ENCODE measurements at regions not wholly inside any gene's neighbourhood (a gene's known extent, or its start where the extent isn't known, plus 50 kb on each side); places are given as distances from the start of the nearest gene placed in this dataset.
"Not testable (repeated sequence)": the region's sequence is repeated elsewhere in the genome, so short reads cannot be mapped to it uniquely, and the experiment has no call there.

DNA sequence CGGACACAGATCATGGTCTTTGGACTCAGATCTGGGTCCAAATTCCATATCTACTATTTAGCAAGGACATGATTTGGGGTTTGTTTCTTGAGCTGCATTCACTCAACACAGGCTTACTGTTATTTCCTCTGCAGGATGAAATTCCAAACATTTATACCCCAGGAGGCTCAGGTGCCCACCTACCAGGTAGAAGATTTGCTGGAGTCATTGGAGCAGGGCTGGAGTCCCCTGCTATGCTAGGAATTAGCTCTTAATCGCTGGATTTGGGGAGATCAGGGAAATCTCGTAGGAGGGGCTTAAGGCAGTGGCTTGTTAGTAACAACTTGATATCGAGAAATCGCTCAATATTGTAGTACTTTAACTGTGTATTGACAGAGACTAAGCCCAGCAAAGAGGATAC is 193.0 kb downstream of the IL20RB start:
- H3K36me3 ChIP-seq (ENCODE audit: control insufficient read depth in 1 of 2, insufficient read depth in 2 of 2, low read depth in 1 of 2, low read length in 2 of 2), result no peaks in the 10 kb centered on the region
- no peak overlapping the region for H3K23ac ChIP-seq (ENCODE audit: low read length in 2 of 2)
- no peak overlapping the region for H4K91ac ChIP-seq (ENCODE audit: low read length)
- H2BK120ac ChIP-seq (ENCODE audit: low read depth, low read length), result no peak overlapping the region
- H2AFZ ChIP-seq (ENCODE audit: low read depth, low read length), result no peak overlapping the region
- no peak overlapping the region for H3K27ac ChIP-seq (ENCODE audit: low read length, poor library complexity, severe bottlenecking)
- no peak overlapping the region for H3K4ac ChIP-seq (ENCODE audit: low read depth in 1 of 2, low read length in 2 of 2)
- H3K18ac ChIP-seq (ENCODE audit: low read depth in 1 of 2, low read length in 2 of 2), result no peak overlapping the region
- no peak overlapping the region for H3K14ac ChIP-seq (ENCODE audit: low read length in 2 of 2)
- H2BK12ac ChIP-seq (ENCODE audit: low read length in 2 of 2), result no peak overlapping the region
- no peak overlapping the region for H3K9ac ChIP-seq (ENCODE audit: low read length)
- no peak overlapping the region for H2BK5ac ChIP-seq (ENCODE audit: low read depth, low read length, poor library complexity, severe bottlenecking)
- H3K4me3 ChIP-seq (ENCODE audit: insufficient read depth in 1 of 2, low read depth in 1 of 2, low read length in 2 of 2), result no peak overlapping the region
- no peak overlapping the region for H3K4me2 ChIP-seq (ENCODE audit: low read length, poor library complexity, severe bottlenecking)
- H3K9me3 ChIP-seq (ENCODE audit: control insufficient read depth, low read length), result no peaks in the 10 kb centered on the region
- no peaks in the 10 kb centered on the region for H3K4me1 ChIP-seq (ENCODE audit: control insufficient read depth, insufficient read depth, low read depth, low read length)
- no peak overlapping the region for H4K8ac ChIP-seq (ENCODE audit: low read length)
- H3K79me1 ChIP-seq (replicated peaks; ENCODE audit: low read length, poor library complexity, severe bottlenecking), result no peaks in the 10 kb centered on the region
- peaks cover 0 to 3% of the 10 kb centered on the region in 2 experiments for H3K27me3 ChIP-seq (ENCODE audit: control insufficient read depth in 1 of 2, insufficient read depth in 1 of 2, low read length in 2 of 2)
- no peak overlapping the region for H2AK5ac ChIP-seq (ENCODE audit: low read length, severe bottlenecking)
- no peak overlapping the region for H2BK15ac ChIP-seq (ENCODE audit: low read depth, poor library complexity, severe bottlenecking)
- 89% methylated on average over 5 of the region's 5 CpGs for WGBS
- no peak for DNase-seq

DNA sequence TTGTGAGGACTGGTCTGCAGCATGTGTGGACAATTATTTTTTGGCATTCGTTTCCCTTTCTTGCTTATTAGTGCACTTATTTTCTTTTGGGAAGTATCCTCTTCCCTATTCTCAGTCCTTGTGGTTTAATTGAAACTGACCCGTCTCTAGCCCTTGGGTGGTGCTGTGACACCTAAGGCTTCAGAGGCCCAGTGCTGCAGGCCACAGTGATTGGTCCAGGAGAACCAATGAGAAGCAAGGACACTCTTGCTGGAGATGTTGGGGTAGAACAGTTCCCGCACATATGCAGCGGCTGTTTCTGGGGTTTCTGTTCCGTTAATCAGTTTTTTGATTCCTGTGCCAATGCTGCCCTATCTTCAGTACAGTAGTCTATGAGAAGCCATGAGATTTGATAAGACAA is 195.3 kb downstream of the IL20RB start:
- not testable (repeated sequence) for H3K4me2 ChIP-seq (ENCODE audit: low read length, poor library complexity, severe bottlenecking); H4K8ac ChIP-seq (ENCODE audit: low read length); H3K14ac ChIP-seq (ENCODE audit: low read length in 2 of 2); H3K36me3 ChIP-seq (ENCODE audit: control insufficient read depth in 1 of 2, insufficient read depth in 2 of 2, low read depth in 1 of 2, low read length in 2 of 2); H2BK12ac ChIP-seq (ENCODE audit: low read length in 2 of 2); H2AFZ ChIP-seq (ENCODE audit: low read depth, low read length); H2AK5ac ChIP-seq (ENCODE audit: low read length, severe bottlenecking); H3K23ac ChIP-seq (ENCODE audit: low read length in 2 of 2); DNase-seq; H4K91ac ChIP-seq (ENCODE audit: low read length); H3K4me3 ChIP-seq (ENCODE audit: insufficient read depth in 1 of 2, low read depth in 1 of 2, low read length in 2 of 2); H2BK120ac ChIP-seq (ENCODE audit: low read depth, low read length); H3K9ac ChIP-seq (ENCODE audit: low read length); H2BK15ac ChIP-seq (ENCODE audit: low read depth, poor library complexity, severe bottlenecking); H3K79me1 ChIP-seq (replicated peaks; ENCODE audit: low read length, poor library complexity, severe bottlenecking); H2BK5ac ChIP-seq (ENCODE audit: low read depth, low read length, poor library complexity, severe bottlenecking); H3K27me3 ChIP-seq (ENCODE audit: control insufficient read depth in 1 of 2, insufficient read depth in 1 of 2, low read length in 2 of 2); H3K9me3 ChIP-seq (ENCODE audit: control insufficient read depth, low read length); H3K4me1 ChIP-seq (ENCODE audit: control insufficient read depth, insufficient read depth, low read depth, low read length); H3K4ac ChIP-seq (ENCODE audit: low read depth in 1 of 2, low read length in 2 of 2); H3K18ac ChIP-seq (ENCODE audit: low read depth in 1 of 2, low read length in 2 of 2); H3K27ac ChIP-seq (ENCODE audit: low read length, poor library complexity, severe bottlenecking)
- WGBS, result 86% methylated on average over 2 of the region's 5 CpGs

DNA sequence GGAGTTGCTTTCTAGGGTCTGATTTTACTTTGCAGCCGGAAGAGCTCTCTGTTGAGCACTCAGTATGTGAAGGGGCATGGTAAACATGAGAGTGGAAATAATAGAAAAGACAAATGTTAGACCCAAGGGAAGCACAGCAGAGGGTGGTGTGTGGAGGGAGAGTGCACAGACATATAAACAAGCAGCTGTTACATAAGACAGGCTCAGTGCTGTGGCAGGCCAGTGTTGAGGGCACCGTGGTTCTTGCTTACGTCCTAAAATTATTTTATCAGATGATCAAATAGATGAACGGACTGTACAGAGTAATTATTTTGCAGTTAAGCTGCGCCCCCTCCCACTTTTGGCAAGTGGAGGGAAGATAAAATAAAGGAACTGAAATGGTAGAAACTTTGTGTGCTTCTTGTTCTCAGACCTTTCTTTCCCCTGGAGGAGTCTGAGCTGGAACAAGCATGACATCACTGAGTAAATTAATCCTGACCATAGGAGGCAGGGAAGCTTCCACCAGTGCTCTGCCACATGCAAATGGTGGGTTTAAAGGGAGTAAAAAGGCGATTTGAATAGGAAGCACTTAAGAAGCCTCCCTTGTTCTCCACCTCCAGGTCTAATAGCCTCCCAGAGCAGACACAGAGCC is 205.6 kb downstream of the IL20RB start:
- Histone ChIP-seq H3K9ac (ENCODE audit: low read length) (peak overlapping the region; percentile 15), H3K4me3 (ENCODE audit: insufficient read depth in 1 of 2, low read depth in 1 of 2, low read length in 2 of 2) (no peak overlapping the region), H3K36me3 (ENCODE audit: control insufficient read depth in 1 of 2, insufficient read depth in 2 of 2, low read depth in 1 of 2, low read length in 2 of 2) (no peaks in the 10 kb centered on the region), H2BK15ac (ENCODE audit: low read depth, poor library complexity, severe bottlenecking) (no peak overlapping the region), H3K79me1 (replicated peaks; ENCODE audit: low read length, poor library complexity, severe bottlenecking) (no peaks in the 10 kb centered on the region), H3K18ac (ENCODE audit: low read depth in 1 of 2, low read length in 2 of 2) (no peak overlapping the region), H4K8ac (ENCODE audit: low read length) (no peak overlapping the region), H2BK120ac (ENCODE audit: low read depth, low read length) (no peak overlapping the region), H3K27ac (ENCODE audit: low read length, poor library complexity, severe bottlenecking) (no peak overlapping the region), H3K4me1 (ENCODE audit: control insufficient read depth, insufficient read depth, low read depth, low read length) (no peaks in the 10 kb centered on the region), H3K4ac (ENCODE audit: low read depth in 1 of 2, low read length in 2 of 2) (no peak overlapping the region), H3K4me2 (ENCODE audit: low read length, poor library complexity, severe bottlenecking) (peak overlapping the region; percentile 9), H2BK12ac (ENCODE audit: low read length in 2 of 2) (no peak overlapping the region), H2AK5ac (ENCODE audit: low read length, severe bottlenecking) (no peak overlapping the region), H2BK5ac (ENCODE audit: low read depth, low read length, poor library complexity, severe bottlenecking) (no peak overlapping the region), H3K23ac (ENCODE audit: low read length in 2 of 2) (no peak overlapping the region), H3K9me3 (ENCODE audit: control insufficient read depth, low read length) (no peaks in the 10 kb centered on the region), H3K14ac (ENCODE audit: low read length in 2 of 2) (no peak overlapping the region), H4K91ac (ENCODE audit: low read length) (no peak overlapping the region), H2AFZ (ENCODE audit: low read depth, low read length) (no peak overlapping the region), H3K27me3 (ENCODE audit: control insufficient read depth in 1 of 2, insufficient read depth in 1 of 2, low read length in 2 of 2) (no peaks in the 10 kb centered on the region)
- DNase-seq, result peak; percentile 1
- 17% methylated on average over 4 of the region's 6 CpGs for WGBS

DNA sequence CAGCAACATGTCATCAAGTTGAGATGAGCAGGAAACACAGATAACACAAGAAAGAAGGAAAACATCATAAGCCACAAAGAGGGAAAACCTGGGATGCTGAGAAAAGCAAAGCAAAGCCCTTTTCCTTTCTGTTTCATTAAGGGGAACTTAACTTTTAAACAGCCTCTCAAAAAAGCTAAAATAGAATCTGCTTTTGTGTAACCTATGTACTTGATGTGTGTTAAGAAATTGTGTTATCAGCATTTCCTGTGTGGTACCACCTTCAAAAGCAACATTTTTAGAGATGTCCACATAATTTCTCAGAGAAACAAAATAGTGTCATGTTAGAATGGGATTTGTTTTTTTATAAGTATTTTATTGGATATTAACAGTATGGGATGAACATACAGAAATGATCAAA is 206.2 kb downstream of the IL20RB start:
- Histone ChIP-seq H3K9ac (ENCODE audit: low read length) (peak overlapping the region; percentile 15), H2AK5ac (ENCODE audit: low read length, severe bottlenecking) (no peak overlapping the region), H3K4me1 (ENCODE audit: control insufficient read depth, insufficient read depth, low read depth, low read length) (no peaks in the 10 kb centered on the region), H3K4me2 (ENCODE audit: low read length, poor library complexity, severe bottlenecking) (no peak overlapping the region), H3K4me3 (ENCODE audit: insufficient read depth in 1 of 2, low read depth in 1 of 2, low read length in 2 of 2) (no peak overlapping the region), H4K91ac (ENCODE audit: low read length) (no peak overlapping the region), H2AFZ (ENCODE audit: low read depth, low read length) (no peak overlapping the region), H3K14ac (ENCODE audit: low read length in 2 of 2) (no peak overlapping the region), H3K23ac (ENCODE audit: low read length in 2 of 2) (no peak overlapping the region), H3K27ac (ENCODE audit: low read length, poor library complexity, severe bottlenecking) (no peak overlapping the region), H2BK5ac (ENCODE audit: low read depth, low read length, poor library complexity, severe bottlenecking) (no peak overlapping the region), H2BK120ac (ENCODE audit: low read depth, low read length) (no peak overlapping the region), H3K18ac (ENCODE audit: low read depth in 1 of 2, low read length in 2 of 2) (no peak overlapping the region), H3K9me3 (ENCODE audit: control insufficient read depth, low read length) (no peaks in the 10 kb centered on the region), H3K27me3 (ENCODE audit: control insufficient read depth in 1 of 2, insufficient read depth in 1 of 2, low read length in 2 of 2) (no peaks in the 10 kb centered on the region), H2BK15ac (ENCODE audit: low read depth, poor library complexity, severe bottlenecking) (no peak overlapping the region), H3K36me3 (ENCODE audit: control insufficient read depth in 1 of 2, insufficient read depth in 2 of 2, low read depth in 1 of 2, low read length in 2 of 2) (no peaks in the 10 kb centered on the region), H3K4ac (ENCODE audit: low read depth in 1 of 2, low read length in 2 of 2) (no peak overlapping the region), H3K79me1 (replicated peaks; ENCODE audit: low read length, poor library complexity, severe bottlenecking) (no peaks in the 10 kb centered on the region), H4K8ac (ENCODE audit: low read length) (no peak overlapping the region), H2BK12ac (ENCODE audit: low read length in 2 of 2) (no peak overlapping the region)
- no peak for DNase-seq

Data from mesenchymal stem cell (in vitro differentiated cells and primary cell).